ENCODE measurements at regions not wholly inside any gene's neighbourhood (a gene's known extent, or its start where the extent isn't known, plus 50 kb on each side); places are given as distances from the start of the nearest gene placed in this dataset.

- no peak for DNase-seq (ENCODE audit: low spot score in 2 of 2)
- Mint-ChIP-seq H3K27ac (no peak overlapping the region), H3K9me3 (no peaks in the 10 kb centered on the region), H3K36me3 (no peaks in the 10 kb centered on the region)
- ATAC-seq, result no peak
These were observed 285.7 kb downstream of the TBL1XR1 start for GRCh38 chr3:176911579-176911978.

GRCh38 chr3:176909044-176909443 lies 288.2 kb downstream of the TBL1XR1 start:
- H3K36me3 Mint-ChIP-seq, result no peaks in the 10 kb centered on the region
- ATAC-seq, result no peak
- H3K9me3 Mint-ChIP-seq, result no peaks in the 10 kb centered on the region
- no peak for DNase-seq (ENCODE audit: low spot score in 2 of 2)
- no peak overlapping the region for H3K27ac Mint-ChIP-seq

- H3K9me3 Mint-ChIP-seq, result no peaks in the 10 kb centered on the region
- no peak overlapping the region for H3K27ac Mint-ChIP-seq
- H3K36me3 Mint-ChIP-seq, result no peaks in the 10 kb centered on the region
- no peak for ATAC-seq
- no peak for DNase-seq (ENCODE audit: low spot score in 2 of 2)
These were observed 291.0 kb downstream of the TBL1XR1 start for GRCh38 chr3:176906046-176906905.

- ATAC-seq, result no peak
These were observed 292.0 kb downstream of the TBL1XR1 start for GRCh38 chr3:176905331-176905730.

GRCh38 chr3:176904506-176904905 lies 292.8 kb downstream of the TBL1XR1 start:
- no peaks in the 10 kb centered on the region for H3K36me3 Mint-ChIP-seq
- ATAC-seq, result no peak
- H3K9me3 Mint-ChIP-seq, result no peaks in the 10 kb centered on the region
- no peak for DNase-seq (ENCODE audit: low spot score in 2 of 2)
- no peak overlapping the region for H3K27ac Mint-ChIP-seq

More at GRCh38 chr3:176905331-176905730, 292.0 kb downstream of the TBL1XR1 start:
- no peaks in the 10 kb centered on the region for H3K9me3 Mint-ChIP-seq
- no peak for DNase-seq (ENCODE audit: low spot score in 2 of 2)
- H3K27ac Mint-ChIP-seq, result no peak overlapping the region
- H3K36me3 Mint-ChIP-seq, result no peaks in the 10 kb centered on the region

- no peak for ATAC-seq
- Mint-ChIP-seq H3K9me3 (peaks cover 0 to 7% of the 10 kb centered on the region in 2 donors), H3K36me3 (no peaks in the 10 kb centered on the region), H3K27ac (no peak overlapping the region)
- no peak for DNase-seq (ENCODE audit: low spot score in 2 of 2)
These were observed 300.6 kb downstream of the TBL1XR1 start for GRCh38 chr3:176896640-176897039.

- H3K9me3 Mint-ChIP-seq, result peaks cover 0 to 7% of the 10 kb centered on the region in 2 donors
- DNase-seq (ENCODE audit: low spot score in 2 of 2) (no peak), ATAC-seq (no peak)
- no peaks in the 10 kb centered on the region for H3K36me3 Mint-ChIP-seq
- no peak overlapping the region for H3K27ac Mint-ChIP-seq
These were observed 301.1 kb downstream of the TBL1XR1 start for GRCh38 chr3:176896165-176896564.

GRCh38 chr3:176879710-176880109 lies 317.6 kb downstream of the TBL1XR1 start:
- H3K27ac Mint-ChIP-seq, result no peak overlapping the region
- peaks cover 16 to 17% of the 10 kb centered on the region in 2 donors for H3K9me3 Mint-ChIP-seq
- no peak for ATAC-seq
- no peak for DNase-seq (ENCODE audit: low spot score in 2 of 2)
- peaks cover 0 to 10% of the 10 kb centered on the region in 2 donors for H3K36me3 Mint-ChIP-seq

GRCh38 chr3:176873261-176873660 lies 324.0 kb downstream of the TBL1XR1 start:
- ATAC-seq, result no peak
- DNase-seq (ENCODE audit: low spot score in 2 of 2), result no peak
- Mint-ChIP-seq H3K27ac (no peak overlapping the region), H3K36me3 (peaks cover 0 to 6% of the 10 kb centered on the region in 2 donors), H3K9me3 (peaks cover 0 to 15% of the 10 kb centered on the region in 2 donors)

- Mint-ChIP-seq H3K36me3 (peaks cover 0 to 6% of the 10 kb centered on the region in 2 donors), H3K27ac (no peak overlapping the region), H3K9me3 (peaks cover 0 to 17% of the 10 kb centered on the region in 2 donors)
- DNase-seq (ENCODE audit: low spot score in 2 of 2) (peak in 1 of 2 donors; percentile 51), ATAC-seq (peak; percentile 83 to 91)
These were observed 324.5 kb downstream of the TBL1XR1 start for GRCh38 chr3:176872771-176873209.

GRCh38 chr3:176870451-176870850 lies 326.8 kb downstream of the TBL1XR1 start:
- DNase-seq (ENCODE audit: low spot score in 2 of 2) (no peak), ATAC-seq (no peak)
- Mint-ChIP-seq H3K27ac (no peak overlapping the region), H3K9me3 (peaks cover 0 to 21% of the 10 kb centered on the region in 2 donors), H3K36me3 (peaks cover 0 to 6% of the 10 kb centered on the region in 2 donors)

GRCh38 chr3:176867681-176868663 lies 329.3 kb downstream of the TBL1XR1 start:
- Mint-ChIP-seq H3K27ac (no peak overlapping the region), H3K36me3 (peaks cover 0 to 6% of the 10 kb centered on the region in 2 donors), H3K9me3 (peaks cover 0 to 16% of the 10 kb centered on the region in 2 donors)
- DNase-seq (ENCODE audit: low spot score in 2 of 2), result no peak
- ATAC-seq, result no peak

- Mint-ChIP-seq H3K9me3 (peaks cover 0 to 8% of the 10 kb centered on the region in 2 donors), H3K27ac (no peak overlapping the region), H3K36me3 (no peaks in the 10 kb centered on the region)
- ATAC-seq (no peak), DNase-seq (ENCODE audit: low spot score in 2 of 2) (no peak)
These were observed 336.1 kb downstream of the TBL1XR1 start for GRCh38 chr3:176861137-176861536.

- H3K9me3 Mint-ChIP-seq, result peaks cover 0 to 5% of the 10 kb centered on the region in 2 donors
- no peaks in the 10 kb centered on the region for H3K36me3 Mint-ChIP-seq
- ATAC-seq (no peak), DNase-seq (ENCODE audit: low spot score in 2 of 2) (no peak)
- no peak overlapping the region for H3K27ac Mint-ChIP-seq
These were observed 340.6 kb downstream of the TBL1XR1 start for GRCh38 chr3:176856721-176857120.

GRCh38 chr3:176855901-176856486 lies 341.3 kb downstream of the TBL1XR1 start:
- no peaks in the 10 kb centered on the region for H3K36me3 Mint-ChIP-seq
- ATAC-seq (no peak), DNase-seq (ENCODE audit: low spot score in 2 of 2) (no peak)
- peaks cover 0 to 5% of the 10 kb centered on the region in 2 donors for H3K9me3 Mint-ChIP-seq
- no peak overlapping the region for H3K27ac Mint-ChIP-seq

GRCh38 chr3:176855213-176855612 lies 342.1 kb downstream of the TBL1XR1 start:
- no peak for DNase-seq (ENCODE audit: low spot score in 2 of 2)
- Mint-ChIP-seq H3K9me3 (peaks cover 0 to 5% of the 10 kb centered on the region in 2 donors), H3K36me3 (no peaks in the 10 kb centered on the region), H3K27ac (no peak overlapping the region)
- no peak for ATAC-seq

All from activated naive CD4-positive, alpha-beta T cell treated with anti-CD3 and anti-CD28 coated beads, Interleukin-2, amount 50 U/mL, for 72 hours (primary cell).